GM19397 (cell line): ENCODE measurements at regions not wholly inside any gene's neighbourhood (a gene's known extent, or its start where the extent isn't known, plus 50 kb on each side); places are given as distances from the start of the nearest gene placed in this dataset.
A peak's percentile ranks its signal among the peaks of the same experiment; 100 is the strongest.

Experiments
- ATAC-seq: cut with Tn5 transposase; IDR thresholded peaks from one replicate; pipeline ENCODE4 v1.9.1; 2021; ENCODE audit warnings: mild to moderate bottlenecking, moderate library complexity; ENCODE audit not compliant: unreplicated experiment

DNA sequence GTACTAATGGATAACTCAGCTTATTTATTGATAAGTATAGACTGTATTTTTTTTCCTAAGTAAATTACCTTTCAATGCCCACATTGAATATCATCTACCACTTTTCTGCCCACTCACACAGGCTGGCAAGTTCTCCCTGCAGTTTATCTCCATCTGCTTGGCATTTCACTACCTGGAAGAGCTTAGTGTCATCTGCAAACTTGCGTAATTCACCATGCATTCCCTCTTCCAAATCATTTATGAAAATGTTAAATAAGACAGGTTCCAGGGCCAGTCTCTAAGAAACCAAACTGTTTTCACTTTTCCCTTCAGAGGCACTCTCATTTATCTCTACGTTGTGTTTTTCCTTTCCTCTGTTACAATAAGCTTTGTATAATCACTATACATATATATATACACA, 1076.6 kb downstream of the IGSF11 start:
- no peak for ATAC-seq

DNA sequence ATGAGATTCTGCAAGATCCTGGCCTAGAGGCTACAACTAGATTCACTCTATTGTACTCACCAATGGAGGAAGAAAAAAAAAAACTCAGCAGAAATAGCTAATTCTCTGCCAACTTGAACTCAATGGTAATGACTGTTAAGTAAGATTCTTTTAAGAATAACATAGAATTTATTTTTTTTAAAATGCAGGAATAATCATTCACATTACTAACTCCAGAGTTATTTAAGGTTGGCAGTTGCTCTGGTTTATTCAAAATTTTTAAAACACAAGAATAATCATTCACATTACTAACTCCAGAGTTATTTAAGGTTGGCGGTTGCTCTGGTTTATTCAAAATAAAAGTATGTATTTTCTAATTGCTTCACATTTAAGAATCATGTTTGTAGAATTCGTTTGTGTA, 1071.9 kb downstream of the IGSF11 start:
- ATAC-seq, result no peak

DNA sequence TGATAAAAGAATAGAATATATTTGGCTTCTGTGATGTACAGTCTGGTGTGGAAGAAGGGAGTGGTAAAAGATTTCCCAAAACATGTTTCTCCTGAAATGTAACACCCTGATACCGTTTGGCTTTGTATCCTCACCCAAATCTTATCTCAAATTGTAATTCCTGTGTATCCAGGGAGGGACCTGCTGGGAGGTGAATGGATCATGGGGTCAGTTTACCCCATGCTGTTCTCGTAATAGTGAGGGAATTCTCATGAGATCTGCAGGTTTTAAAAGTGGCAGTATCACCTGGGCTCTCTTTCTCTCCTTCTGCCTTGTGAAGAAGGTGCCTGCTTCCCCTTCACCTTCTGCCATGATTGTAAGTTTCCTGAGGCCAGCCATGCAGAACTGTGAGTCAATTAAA, 1070.8 kb downstream of the IGSF11 start:
- ATAC-seq, result no peak

DNA sequence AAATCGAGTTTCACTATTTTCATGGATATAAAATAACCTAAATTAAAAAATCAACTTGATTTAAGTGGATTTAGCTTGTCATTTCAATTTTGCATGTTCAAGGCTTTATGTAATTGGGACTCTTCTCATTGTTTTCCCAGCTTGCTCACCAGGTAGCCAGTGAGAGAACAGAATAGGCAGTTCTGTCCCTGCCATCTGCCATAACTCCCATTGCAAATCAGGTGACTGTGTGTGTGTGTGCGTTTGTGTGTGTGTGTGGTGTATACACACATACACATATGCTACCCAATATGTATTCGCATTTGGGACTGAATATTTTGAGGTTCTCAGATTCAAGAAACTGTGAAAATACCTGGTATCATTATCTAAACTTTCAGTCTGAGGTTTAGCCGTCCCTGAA, 1069.8 kb downstream of the IGSF11 start:
- no peak for ATAC-seq

DNA sequence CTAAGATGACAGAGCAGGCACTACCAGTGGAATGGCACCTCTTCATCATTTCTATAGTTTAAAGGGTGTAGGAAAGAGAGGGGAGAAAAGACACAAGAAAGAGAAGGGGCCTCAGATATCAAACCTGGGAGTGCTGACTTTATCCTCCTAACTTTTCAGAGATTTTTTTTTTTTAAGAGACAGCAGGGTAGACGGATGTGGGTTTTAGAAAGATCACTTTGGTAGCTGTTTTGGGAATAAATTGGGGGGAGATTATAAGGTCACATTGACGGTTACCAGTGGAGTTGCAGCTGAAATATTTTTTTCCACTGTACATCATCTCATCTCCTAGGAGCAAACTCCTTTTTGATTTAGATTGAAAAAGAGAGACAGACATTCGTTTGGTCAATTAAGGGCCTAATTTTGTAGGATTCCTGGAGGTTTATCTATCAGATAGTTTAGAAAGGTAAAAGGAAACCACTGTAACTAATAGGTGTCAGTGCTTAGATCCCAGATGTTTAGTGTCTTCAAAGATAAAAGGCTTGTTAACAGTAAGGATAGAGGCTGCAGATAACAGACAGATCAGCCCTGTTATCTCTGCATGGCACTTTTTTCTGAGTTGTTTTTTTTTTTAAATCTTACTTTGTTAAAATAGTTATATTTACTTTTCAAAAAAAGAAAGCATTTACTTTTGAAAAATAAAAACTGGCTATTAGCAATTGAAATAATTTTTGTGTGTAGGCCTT, 1057.0 kb downstream of the IGSF11 start:
- no peak for ATAC-seq

DNA sequence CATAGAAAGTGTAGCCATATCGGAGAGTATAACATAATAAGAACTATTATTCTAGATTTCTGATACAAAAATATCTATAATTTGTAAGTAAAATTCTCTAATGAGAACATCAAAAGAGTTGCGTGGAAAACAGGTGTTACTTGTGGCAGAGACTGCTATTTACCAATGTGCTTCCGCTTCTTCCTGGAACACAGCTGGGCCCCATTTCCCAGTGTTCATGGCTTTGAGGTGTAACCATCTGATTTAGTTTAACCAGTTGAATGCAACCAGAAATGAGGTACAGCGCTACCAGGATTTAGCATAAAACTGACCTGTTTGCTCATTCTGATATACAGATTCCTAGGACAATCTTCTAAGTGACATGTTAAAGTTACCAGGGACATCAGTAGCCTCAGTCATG, 1055.2 kb downstream of the IGSF11 start:
- no peak for ATAC-seq

DNA sequence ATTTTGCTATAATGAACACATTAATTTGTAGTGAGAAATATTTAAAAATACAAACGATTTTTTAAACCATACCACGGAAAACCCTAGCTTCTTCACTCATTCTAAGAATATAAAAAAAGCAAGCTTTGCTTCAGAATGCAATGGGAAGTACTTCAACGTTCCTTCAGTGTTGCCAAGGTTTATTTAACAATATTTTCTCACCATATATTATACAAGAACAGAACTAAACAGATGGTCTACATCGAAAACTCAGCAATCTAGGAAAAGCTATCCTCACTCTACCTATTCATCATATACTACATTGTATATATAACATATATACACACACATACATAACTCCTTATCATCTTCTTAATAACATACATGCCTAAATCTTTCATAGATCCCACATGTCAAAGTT, 1047.4 kb downstream of the IGSF11 start:
- no peak for ATAC-seq

DNA sequence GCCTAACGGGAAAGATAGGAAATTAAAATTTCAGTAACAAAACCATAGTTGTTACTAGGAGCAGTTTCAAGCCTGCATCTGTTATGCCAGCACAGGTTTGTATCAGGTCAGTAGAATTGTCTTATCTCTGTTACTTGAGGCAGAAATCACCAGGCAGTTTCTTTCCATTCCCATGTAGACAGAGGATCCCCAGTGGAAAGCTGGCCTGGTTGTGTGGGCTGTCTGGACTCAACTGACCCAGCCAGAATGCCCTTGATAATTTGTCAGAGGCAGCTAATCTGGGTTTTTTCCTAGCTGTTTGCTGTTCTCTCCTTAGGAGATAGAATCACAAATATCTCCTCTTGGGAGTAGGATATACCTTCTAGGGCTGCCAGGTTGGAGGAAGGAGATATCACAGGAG, 1044.7 kb downstream of the IGSF11 start:
- ATAC-seq, result no peak

DNA sequence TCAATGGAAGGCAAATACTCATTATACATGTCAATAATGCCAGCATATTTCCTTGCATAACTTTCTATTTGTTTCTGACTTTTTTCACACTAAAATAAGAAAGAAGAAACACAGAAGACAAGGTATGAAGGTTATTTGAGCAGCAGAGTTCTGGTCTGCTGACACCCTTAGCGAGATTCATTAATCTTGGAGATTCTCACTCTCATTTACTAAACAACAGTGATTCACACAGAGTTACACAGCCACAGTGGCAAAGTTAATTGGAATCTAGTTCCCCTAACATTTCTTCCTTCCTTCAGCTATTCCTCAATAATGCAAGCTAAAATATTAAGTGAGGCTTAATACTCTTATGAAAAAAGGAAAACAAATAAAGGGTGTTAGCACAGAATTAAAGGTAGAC, 1044.0 kb downstream of the IGSF11 start:
- ATAC-seq, result no peak

DNA sequence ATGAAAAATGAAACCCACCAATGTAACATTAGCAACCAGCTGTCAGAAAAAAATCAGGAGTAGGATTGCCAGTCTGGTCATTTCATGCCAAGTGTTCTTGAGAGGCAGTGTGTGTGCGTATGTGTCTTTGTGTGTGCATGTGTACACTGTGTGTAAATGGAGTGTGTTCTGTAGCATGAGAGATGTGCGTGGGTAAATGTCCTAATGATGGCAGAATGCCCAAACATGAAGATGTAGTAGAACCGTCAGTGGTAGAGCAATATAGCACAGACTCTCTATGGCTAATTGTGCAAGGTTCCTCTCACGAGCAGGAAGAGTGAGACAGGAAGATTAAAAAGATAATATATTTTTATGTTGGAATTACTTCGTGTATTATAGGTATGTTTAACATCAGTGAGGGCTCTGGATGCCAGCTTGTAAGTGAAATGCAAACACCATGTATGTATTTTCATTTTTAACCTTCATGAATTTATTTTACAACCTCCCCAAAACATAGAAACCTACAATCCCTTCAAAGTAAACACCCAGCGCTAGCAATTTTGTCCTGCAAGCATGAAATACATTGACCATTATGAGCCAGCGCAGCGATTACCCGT, 1038.7 kb downstream of the IGSF11 start:
- no peak for ATAC-seq

DNA sequence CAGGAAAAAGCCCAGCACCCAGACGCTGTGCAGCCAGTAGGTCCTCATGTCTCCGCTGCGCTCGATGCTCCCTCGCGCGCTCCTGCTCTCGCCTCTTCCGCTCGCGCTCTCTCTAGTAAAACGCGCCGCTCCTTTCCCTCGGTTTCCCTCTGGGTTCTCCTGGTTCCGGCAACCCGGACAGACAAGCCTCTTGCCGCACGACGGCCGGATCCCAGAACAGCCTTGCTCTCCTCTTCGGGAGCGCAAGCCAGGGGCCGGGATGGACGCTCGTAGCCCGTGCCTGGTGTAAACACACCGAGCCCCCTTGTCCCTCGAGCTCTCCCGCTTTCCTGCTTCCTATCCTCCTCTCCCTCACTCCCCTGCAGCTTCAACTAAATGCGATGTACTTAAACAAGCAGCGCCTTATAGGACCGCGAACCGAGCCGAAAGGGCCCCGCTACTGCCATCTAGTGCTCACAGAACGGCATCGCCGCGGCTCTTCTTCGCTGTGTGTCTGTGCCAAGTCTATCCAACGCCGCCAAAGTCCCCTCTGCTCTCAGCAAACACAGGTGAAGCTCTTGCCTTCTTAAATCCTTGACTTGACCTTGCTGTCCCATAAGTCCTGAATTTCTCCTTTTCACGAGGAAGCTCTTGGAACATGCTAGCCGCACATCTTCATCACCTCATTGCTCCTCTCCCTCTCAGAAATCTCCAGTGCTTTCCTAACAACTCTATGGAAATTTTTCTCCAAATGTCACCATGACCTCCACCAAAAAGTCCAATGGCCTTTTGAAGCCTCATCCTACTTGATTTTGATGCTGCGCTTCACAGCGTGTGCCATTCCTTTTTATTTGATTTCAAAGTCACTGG, 1037.2 kb downstream of the IGSF11 start:
- ATAC-seq, result peak; percentile 98

DNA sequence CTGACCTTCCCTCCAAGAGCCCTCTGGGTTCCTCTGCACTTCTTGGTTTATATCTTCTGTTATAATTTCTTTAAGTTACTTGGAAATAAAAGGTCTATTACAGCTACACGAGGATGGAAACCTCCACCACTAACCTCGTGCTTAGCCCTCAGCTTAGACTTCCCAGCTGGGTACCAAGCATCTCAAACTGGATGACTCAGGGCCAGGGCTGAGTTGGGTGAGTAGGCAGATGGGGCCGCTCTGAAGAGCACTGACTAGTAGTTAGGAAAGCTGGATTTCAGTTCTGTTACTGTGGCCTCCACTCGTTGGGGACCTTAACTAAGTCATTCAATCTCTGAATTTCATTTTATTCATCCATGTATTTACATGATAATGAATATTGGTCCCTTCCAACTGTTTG, 1036.6 kb downstream of the IGSF11 start:
- ATAC-seq, result no peak

DNA sequence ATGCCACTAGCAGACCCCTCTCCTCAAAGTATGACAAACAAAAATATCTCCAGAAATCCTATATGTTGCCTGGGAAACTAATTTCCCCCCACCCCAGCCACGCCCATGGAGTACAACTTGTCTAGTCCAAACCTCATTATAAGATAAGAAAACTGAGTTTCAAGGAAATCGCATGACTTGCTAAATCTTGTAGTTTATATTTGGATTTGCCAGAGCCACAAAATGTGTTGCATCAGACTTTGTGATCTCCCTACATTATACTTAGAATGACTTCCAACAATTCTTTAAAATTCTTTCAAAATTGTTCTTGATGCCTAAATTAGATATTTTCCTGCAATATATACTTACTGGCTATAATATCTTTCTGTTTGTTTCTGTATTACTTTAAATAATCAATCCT, 1034.4 kb downstream of the IGSF11 start:
- ATAC-seq, result no peak

DNA sequence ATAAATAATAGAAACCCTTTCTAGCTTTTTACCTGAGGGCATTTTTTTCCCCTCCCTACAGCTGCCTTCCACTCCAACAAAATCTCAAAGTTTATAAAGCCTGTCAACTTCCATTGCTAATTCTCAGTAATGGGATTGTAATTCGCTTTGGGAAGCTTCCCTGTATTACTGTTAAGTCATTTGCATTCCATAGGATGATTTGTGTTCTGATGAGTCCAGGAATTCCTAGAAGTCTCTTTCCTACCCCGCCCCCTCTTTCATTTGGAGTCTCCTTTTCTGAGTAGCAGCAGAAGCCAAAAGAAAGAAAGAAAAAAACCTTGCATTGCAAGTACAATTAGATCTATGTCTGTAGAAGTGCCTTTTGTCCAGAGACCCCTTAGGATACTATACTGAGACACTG, 1033.3 kb downstream of the IGSF11 start:
- no peak for ATAC-seq

DNA sequence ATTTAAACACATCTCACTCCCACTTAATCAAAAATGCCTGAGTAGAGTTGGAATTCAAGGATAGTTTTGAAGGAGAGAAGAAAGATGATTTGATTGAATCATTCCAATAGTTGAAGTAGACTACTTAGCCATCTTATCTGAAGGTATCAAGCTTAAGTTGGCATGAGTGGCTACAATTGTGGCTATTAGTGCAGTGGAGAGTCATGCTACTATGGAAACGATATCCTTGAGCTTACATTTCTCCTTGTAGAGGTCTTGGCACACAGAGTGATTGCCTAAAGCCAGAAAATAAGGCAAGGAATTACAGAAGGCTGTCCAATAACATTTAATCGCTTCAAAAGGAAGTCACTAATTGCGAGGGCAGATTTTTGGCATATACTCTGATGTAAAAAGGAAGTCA, 1022.7 kb downstream of the IGSF11 start:
- ATAC-seq, result no peak

DNA sequence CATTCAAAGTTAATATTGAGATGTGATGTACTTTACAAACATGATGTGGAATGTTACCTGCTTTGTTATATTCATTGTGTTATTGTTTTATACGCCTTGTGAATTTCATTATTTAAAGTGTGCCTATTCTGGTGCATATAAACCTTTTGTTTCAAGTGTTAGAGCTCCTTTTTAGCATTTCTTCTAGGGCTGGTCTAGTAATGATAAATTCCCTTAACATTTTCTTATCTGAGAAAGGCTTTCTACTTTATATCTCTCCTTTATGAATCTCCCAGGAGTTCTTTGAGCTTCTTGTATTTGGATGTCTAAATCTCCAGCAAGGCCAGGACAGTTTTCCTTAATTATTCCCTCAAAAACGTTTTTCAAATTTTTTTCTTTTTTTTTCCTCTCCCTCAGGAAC, 1005.6 kb downstream of the IGSF11 start:
- ATAC-seq, result no peak

DNA sequence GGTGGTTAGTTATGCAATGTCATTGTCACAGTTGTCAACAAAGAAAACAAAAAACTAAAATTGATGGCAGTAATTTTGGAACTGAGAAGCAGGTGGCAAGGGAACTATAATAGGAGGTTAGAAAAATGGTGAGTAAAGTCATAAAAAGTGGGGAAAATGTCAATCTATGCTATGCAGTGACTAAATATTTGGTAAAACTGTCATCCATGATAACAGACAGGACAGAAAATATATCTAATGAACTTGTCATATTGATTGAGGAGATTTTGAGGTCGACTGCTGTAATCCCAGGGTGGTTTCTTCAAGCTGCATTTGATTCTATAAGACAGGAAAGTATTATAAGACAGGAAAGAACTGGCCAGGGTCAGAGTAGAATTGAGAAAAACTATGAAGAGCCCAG, 998.4 kb downstream of the IGSF11 start:
- no peak for ATAC-seq

DNA sequence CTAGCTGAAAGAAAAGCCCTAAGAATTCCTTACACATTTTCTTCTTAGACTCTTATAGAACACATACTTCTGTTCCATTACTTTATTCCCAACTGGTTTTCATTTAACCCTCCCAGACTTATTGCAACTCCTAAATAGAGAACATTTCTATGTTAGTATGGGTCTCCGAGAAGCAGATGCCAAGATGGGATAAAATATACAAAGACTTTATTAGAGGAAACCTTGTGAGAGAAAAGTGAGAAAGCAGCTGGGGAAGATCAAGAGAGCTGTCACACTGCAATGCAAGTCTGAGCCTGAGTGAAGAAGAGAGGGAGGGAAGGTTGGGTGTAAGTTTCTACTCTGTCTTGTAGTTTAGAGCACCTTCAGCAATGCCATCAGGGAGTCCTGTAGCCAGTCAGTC, 979.3 kb downstream of the IGSF11 start:
- ATAC-seq, result no peak

DNA sequence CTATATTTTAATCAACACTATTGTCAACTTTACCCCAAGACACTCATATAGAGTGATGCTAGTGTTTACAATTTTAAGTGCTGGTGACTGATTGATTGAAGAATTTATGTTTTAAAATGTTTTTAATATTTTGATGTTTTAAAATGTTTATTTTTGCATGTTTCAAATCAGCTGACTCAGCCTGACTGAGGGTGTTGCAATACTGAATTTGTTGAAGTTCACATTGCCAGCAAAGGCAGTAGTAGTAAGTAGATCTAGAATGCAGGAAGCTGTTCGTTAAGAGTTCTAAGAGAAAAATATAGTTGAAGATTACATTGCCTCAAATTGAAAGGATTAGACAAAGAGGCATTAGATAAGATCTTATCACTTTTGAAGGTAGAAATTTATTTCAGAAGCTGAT, 977.6 kb downstream of the IGSF11 start:
- no peak for ATAC-seq

DNA sequence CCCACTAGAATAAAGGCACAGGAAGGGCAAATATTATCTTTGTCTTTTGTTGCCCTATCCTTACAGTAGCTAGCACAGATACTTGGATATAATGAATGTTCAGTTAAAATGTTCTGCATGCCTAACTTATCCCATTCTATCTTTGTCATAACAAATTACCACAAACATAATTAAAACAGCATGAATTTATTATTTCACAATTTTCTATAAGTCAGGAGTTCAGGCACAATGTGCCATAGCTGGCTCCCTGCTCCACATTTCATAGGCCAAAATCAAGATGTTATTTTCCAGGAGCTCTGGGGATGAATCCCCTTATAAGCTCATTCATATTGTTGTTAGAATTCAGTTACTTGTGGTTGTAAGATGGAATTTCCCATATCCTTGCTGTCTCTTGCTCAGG, 975.5 kb downstream of the IGSF11 start:
- ATAC-seq, result no peak

DNA sequence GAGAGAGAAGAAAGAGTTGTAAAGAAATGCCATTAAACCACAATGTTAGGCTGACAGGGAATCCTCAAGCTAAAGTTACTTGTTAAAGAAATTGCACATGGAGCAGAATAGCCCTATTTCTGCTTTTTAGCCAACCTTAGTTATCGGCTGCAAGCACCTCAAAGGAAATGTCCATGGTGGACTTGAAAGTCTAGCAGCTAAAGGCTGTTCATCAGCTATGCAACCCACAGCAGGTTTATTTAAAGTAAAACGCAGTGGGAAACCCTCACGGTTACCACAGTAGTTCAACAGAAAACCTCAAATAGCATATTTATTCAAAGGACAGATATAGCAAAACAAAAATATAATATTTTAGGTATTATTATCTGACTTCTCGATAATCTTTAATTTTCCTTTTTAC, 967.2 kb downstream of the IGSF11 start:
- no peak for ATAC-seq

DNA sequence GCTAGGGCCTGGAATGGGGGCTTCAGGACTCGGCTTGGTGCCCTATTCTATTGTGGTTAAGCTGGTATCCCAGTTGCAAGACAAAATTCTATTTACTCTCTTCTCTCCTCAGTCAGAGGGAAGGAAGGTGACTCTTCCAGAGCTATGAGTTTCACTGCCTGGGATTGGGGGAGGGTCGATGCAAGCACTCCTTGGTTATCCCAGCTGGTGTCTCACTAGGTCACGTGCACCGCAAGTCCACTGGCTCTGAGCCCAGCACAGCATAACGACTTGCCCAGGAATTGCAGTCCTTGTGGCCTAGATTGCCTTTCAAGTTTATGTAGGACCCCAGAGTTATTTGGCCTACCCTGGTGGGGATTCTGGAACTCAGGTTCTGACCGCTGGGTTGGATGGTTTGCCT, 958.8 kb downstream of the IGSF11 start:
- ATAC-seq, result no peak
